GM12878 (cell line): ENCODE measurements at regions not wholly inside any gene's neighbourhood (a gene's known extent, or its start where the extent isn't known, plus 50 kb on each side); places are given as distances from the start of the nearest gene placed in this dataset.

Experiments used
- ATAC-seq: fragments of 200-7000 bp; cut with Tn5 transposase; 3 replicates; pipeline ENCODE4 v1.9.1; 2020; ENCODE audit warnings: mild to moderate bottlenecking, moderate library complexity
- BruUV-seq: library from RNA; stranded (reverse); fragments of 400-500 nt; replicated peaks from 2 replicates; lab custom pipeline; 2021; lab: Mats Ljungman, UMichigan
- CTCF ChIA-PET: fragments of 300-600 bp; sonication (Branson Sonifier 250); formaldehyde crosslinking; extraction: SDS; loops from one replicate; lab custom pipeline; 2021; ENCODE audit warnings: inconsistent platforms; lab: Yijun Ruan, JAX
- POLR2A ChIA-PET: fragments of 350-600 bp; formaldehyde crosslinking; extraction: SDS; loops from one replicate; lab custom pipeline; 2021; ENCODE audit warnings: inconsistent platforms; lab: Charles Lee
- RAD21 ChIA-PET: fragments of 300-600 bp; sonication (Branson Sonifier 250); formaldehyde crosslinking; loops from one replicate; lab custom pipeline; 2023; ENCODE audit warnings: antibody characterized with exemption; ENCODE audit not compliant: unreplicated experiment; lab: Charles Lee
- SMC1A ChIA-PET: fragments of 300-600 bp; sonication (Branson Sonifier 250); formaldehyde crosslinking; loops from one replicate; lab custom pipeline; 2023; ENCODE audit not compliant: unreplicated experiment, uncharacterized antibody; lab: Charles Lee
- DNase-seq: peaks from one replicate; pipeline ENCODE4 v3.0.0-alpha.2; 2011; ENCODE audit warnings: low read depth, low spot score
- FAIRE-seq: peaks from 3 replicates; lab custom pipeline; 2011; peaks lifted over from hg19 to GRCh38; lab: Jason Lieb, UNC
- H2AFZ ChIP-seq: 2 replicates; pipeline ENCODE4 v1.6.0; 2011; ENCODE audit warnings: low read depth, low read length, control low read depth; ENCODE audit not compliant: control insufficient read depth
- H3K27ac ChIP-seq: 2 replicates; pipeline ENCODE4 v1.5.1; 2011; ENCODE audit warnings: control low read depth; ENCODE audit not compliant: control insufficient read depth, insufficient read depth
- H3K27me3 ChIP-seq, 2 experiments: replicated peaks in 1 of 2; 2 replicates each; pipeline versions ENCODE4 v1.6.0 to v1.6.1; 2011; ENCODE audit warnings: low read length in 1 of 2; ENCODE audit not compliant: control insufficient read depth in 2 of 2, insufficient read depth in 2 of 2
- H3K36me3 ChIP-seq, 2 experiments: 2 replicates each; pipeline ENCODE4 v1.5.1; 2011; ENCODE audit warnings: low read length in 1 of 2; ENCODE audit not compliant: control insufficient read depth in 2 of 2, insufficient read depth in 2 of 2
- H3K4me1 ChIP-seq: 2 replicates; pipeline ENCODE4 v1.6.1; 2011; ENCODE audit warnings: mild to moderate bottlenecking, low read length, moderate library complexity, mixed read lengths; ENCODE audit not compliant: control insufficient read depth, insufficient read depth
- H3K4me2 ChIP-seq: 2 replicates; pipeline ENCODE4 v1.6.0; 2011; ENCODE audit warnings: control low read depth; ENCODE audit not compliant: control insufficient read depth, insufficient read depth
- H3K4me3 ChIP-seq: fragments of 200-600 bp; sonication (generic); 2 replicates; pipeline ENCODE4 v1.5.1; 2016
- H3K79me2 ChIP-seq: 2 replicates; pipeline ENCODE4 v1.6.0; 2011; ENCODE audit warnings: low read length; ENCODE audit not compliant: control insufficient read depth, insufficient read depth
- H3K9ac ChIP-seq: 2 replicates; pipeline ENCODE4 v1.8.0; 2011; ENCODE audit warnings: low read length, control low read depth, mixed read lengths; ENCODE audit not compliant: control insufficient read depth, insufficient read depth
- H3K9me3 ChIP-seq: replicated peaks from 3 replicates; pipeline ENCODE4 v1.5.1; 2011; ENCODE audit warnings: mild to moderate bottlenecking, low read length; ENCODE audit not compliant: control insufficient read depth, insufficient read depth
- H4K20me1 ChIP-seq: 2 replicates; pipeline ENCODE4 v1.6.0; 2011; ENCODE audit not compliant: control insufficient read depth, insufficient read depth
- BHLHE40 ChIP-seq, 2 experiments: fragments of 450-650 bp in 1 of 2; IDR thresholded peaks; 2 replicates each; pipeline ENCODE4 v1.6.1; 2011 to 2017; ENCODE audit warnings: low read depth in 2 of 2, borderline replicate concordance in 1 of 2, improper control_type of control experiment in 1 of 2, low read length in 1 of 2, mild to moderate bottlenecking in 1 of 2
- CHD2 ChIP-seq: IDR thresholded peaks from 2 replicates; pipeline ENCODE4 v1.6.1; 2011; ENCODE audit warnings: low read depth, low read length, improper control_type of control experiment, borderline replicate concordance
- MTA3 ChIP-seq: IDR thresholded peaks from 2 replicates; pipeline ENCODE4 v1.6.1; 2012; ENCODE audit warnings: low read length, inconsistent platforms, borderline replicate concordance
- POLR2A ChIP-seq: IDR thresholded peaks from 2 replicates; pipeline ENCODE4 v1.6.1; 2011; ENCODE audit warnings: low read depth, mild to moderate bottlenecking, low read length
- RFX5 ChIP-seq: IDR thresholded peaks from 2 replicates; pipeline ENCODE4 v1.6.1; 2011; ENCODE audit warnings: low read depth, low read length, improper control_type of control experiment
- SIX5 ChIP-seq: IDR thresholded peaks from 2 replicates; pipeline ENCODE4 v1.6.1; 2011; ENCODE audit warnings: mild to moderate bottlenecking, low read depth, low read length, moderate library complexity; ENCODE audit not compliant: severe bottlenecking
- SMC3 ChIP-seq: IDR thresholded peaks from 2 replicates; pipeline ENCODE4 v1.6.1; 2011; ENCODE audit warnings: low read length, improper control_type of control experiment, borderline replicate concordance
- SP1 ChIP-seq: IDR thresholded peaks from one replicate; pipeline ENCODE4 v1.6.1; 2011; ENCODE audit warnings: low read depth, low read length
- SRF ChIP-seq, 2 experiments: IDR thresholded peaks; 2 replicates each; pipeline ENCODE4 v1.6.1; 2011; ENCODE audit warnings: low read depth in 2 of 2, low read length in 2 of 2, mild to moderate bottlenecking in 1 of 2, moderate library complexity in 1 of 2
- TCF7 ChIP-seq: IDR thresholded peaks from 2 replicates; pipeline ENCODE4 v1.6.1; 2014; ENCODE audit warnings: antibody characterized with exemption, borderline replicate concordance
- ZBED1 ChIP-seq: IDR thresholded peaks from 2 replicates; pipeline ENCODE4 v1.6.1; 2016; ENCODE audit warnings: borderline replicate concordance
- WGBS: methylation state at CpG from one replicate; pipeline ENCODE4 v1.1.6; 2016; ENCODE audit warnings: low lambda C conversion rate; ENCODE audit not compliant: insufficient replicate concordance, insufficient coverage; ENCODE audit errors: missing lambda C conversion rate; 5-methylcytosine and 5-hydroxymethylcytosine counted together
- in situ Hi-C: fragments of 300-500 bp; cut with MboI; formaldehyde crosslinking; loops from 9 replicates; pipeline ENCODE4 v1.14.3; 2018; ENCODE audit warnings: mixed read lengths
- intact Hi-C: fragments of 100-400 bp; cut with micrococcal nuclease; formaldehyde crosslinking; loops from one replicate; pipeline ENCODE4 v1.14.2; 2022; ENCODE audit not compliant: unreplicated experiment
- TF ChIP-seq, protein P1 (sequence below): IDR thresholded peaks from 2 replicates; pipeline ENCODE4 v1.6.1; 2011; ENCODE audit warnings: mild to moderate bottlenecking, low read depth, low read length, moderate library complexity; ENCODE audit not compliant: insufficient replicate concordance

DNA sequence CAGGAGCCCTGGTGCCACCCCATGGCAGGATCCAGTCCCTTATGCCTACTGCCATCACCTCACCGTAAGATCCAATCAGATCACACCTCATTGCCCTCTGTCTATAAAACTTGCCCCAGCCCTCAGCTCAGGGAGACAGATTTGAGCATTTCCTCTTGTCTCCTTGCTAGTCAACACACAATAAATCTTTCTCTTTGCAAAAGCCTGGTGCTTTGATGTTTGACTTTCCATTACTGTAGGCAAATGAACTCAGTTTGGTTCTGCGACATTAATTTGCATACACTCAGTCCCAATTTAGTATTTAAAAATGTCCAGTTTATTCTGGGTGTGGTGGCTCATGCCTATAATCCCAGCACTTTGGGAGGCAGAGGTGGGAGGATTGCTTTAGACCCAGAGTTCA, 188.4 kb downstream of the AEBP2 start (continued):
- TF ChIP-seq RFX5 (no peak), SIX5 (no peak), CHD2 (no peak), SRF (IDR thresholded peaks at IDR 0.05; ENCODE audit: low read depth in 2 of 2, low read length in 2 of 2) (no peak)

DNA sequence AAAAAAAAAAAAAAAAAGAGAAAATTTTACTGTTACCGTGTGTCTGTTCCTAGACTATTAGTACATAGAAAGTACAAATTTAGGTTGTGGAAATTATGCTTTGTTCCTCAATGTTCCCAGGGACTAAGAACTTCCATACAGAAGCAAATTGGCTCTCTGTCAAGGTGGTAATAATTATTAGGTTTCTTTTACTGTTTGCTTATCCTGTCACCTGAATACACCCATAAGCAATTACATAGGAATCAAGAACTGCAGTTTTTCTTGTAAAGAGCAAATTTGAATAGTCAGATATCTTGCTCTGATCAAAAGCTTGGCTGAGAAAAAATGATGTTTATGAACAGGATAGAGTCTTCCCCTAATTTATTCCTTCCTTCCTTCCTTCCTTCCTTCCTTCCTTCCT, 191.2 kb downstream of the AEBP2 start:
- CTCF ChIA-PET: no interaction called here
- no peaks in the 10 kb centered on the region for H3K79me2 ChIP-seq
- no peak for ATAC-seq
- no peak for TF ChIP-seq ZBED1
- TF ChIP-seq TCF7: no peak
- TF ChIP-seq, protein P1, sequence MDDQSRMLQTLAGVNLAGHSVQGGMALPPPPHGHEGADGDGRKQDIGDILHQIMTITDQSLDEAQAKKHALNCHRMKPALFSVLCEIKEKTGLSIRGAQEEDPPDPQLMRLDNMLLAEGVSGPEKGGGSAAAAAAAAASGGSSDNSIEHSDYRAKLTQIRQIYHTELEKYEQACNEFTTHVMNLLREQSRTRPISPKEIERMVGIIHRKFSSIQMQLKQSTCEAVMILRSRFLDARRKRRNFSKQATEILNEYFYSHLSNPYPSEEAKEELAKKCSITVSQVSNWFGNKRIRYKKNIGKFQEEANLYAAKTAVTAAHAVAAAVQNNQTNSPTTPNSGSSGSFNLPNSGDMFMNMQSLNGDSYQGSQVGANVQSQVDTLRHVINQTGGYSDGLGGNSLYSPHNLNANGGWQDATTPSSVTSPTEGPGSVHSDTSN: no peak
- no peak for TF ChIP-seq SMC3
- no peak for TF ChIP-seq POLR2A
- no peak for TF ChIP-seq SP1
- TF ChIP-seq BHLHE40 (IDR thresholded peaks at IDR 0.05; ENCODE audit: borderline replicate concordance in 1 of 2, low read depth in 2 of 2, low read length in 1 of 2): no peak
- no peak for TF ChIP-seq MTA3
- TF ChIP-seq, all 136 proteins: peak for 0
- Histone ChIP-seq H3K36me3 (no peaks in the 10 kb centered on the region), H3K4me1 (no peaks in the 10 kb centered on the region), H3K27me3 (no peaks in the 10 kb centered on the region), H3K4me3 (no peak overlapping the region), H3K27ac (no peak overlapping the region), H3K4me2 (no peak overlapping the region), H3K9ac (no peak overlapping the region), H4K20me1 (no peaks in the 10 kb centered on the region), H2AFZ (no peak overlapping the region), H3K9me3 (no peaks in the 10 kb centered on the region; the same call in 2 of the 3 replicates)
- intact Hi-C loops: no loop called here
- DNase-seq (no peak), FAIRE-seq (no peak)
- in situ Hi-C loops: no loop called here
- ChIA-PET RAD21 (no interaction called here), SMC1A (no interaction called here), POLR2A (no interaction called here)
- 100% methylated on average over 1 of the region's 1 CpG for WGBS
- BruUV-seq: no TSS peak
